GM12891 (cell line): ENCODE measurements at regions not wholly inside any gene's neighbourhood (a gene's known extent, or its start where the extent isn't known, plus 50 kb on each side); places are given as distances from the start of the nearest gene placed in this dataset.
"Not testable (repeated sequence)": the region's sequence is repeated elsewhere in the genome, so short reads cannot be mapped to it uniquely, and the experiment has no call there.

Experiments used
- POLR2A ChIP-seq: IDR thresholded peaks from 2 replicates; pipeline ENCODE4 v1.6.1; 2011; ENCODE audit warnings: low read depth, low read length, control low read depth
- POLR2AphosphoS5 ChIP-seq: IDR thresholded peaks from 2 replicates; pipeline ENCODE4 v1.6.1; 2011; ENCODE audit warnings: low read depth, low read length, control low read depth
- POU2F2 ChIP-seq: IDR thresholded peaks from 2 replicates; pipeline ENCODE4 v1.6.1; 2011; ENCODE audit warnings: low read depth, mild to moderate bottlenecking, control low read depth, low read length, moderate library complexity
- SPI1 ChIP-seq: IDR thresholded peaks from 2 replicates; pipeline ENCODE4 v1.6.1; 2011; ENCODE audit warnings: low read depth, low read length, control low read depth
- TAF1 ChIP-seq: IDR thresholded peaks from 2 replicates; pipeline ENCODE4 v1.6.1; 2011; ENCODE audit warnings: low read depth, low read length, control low read depth

DNA sequence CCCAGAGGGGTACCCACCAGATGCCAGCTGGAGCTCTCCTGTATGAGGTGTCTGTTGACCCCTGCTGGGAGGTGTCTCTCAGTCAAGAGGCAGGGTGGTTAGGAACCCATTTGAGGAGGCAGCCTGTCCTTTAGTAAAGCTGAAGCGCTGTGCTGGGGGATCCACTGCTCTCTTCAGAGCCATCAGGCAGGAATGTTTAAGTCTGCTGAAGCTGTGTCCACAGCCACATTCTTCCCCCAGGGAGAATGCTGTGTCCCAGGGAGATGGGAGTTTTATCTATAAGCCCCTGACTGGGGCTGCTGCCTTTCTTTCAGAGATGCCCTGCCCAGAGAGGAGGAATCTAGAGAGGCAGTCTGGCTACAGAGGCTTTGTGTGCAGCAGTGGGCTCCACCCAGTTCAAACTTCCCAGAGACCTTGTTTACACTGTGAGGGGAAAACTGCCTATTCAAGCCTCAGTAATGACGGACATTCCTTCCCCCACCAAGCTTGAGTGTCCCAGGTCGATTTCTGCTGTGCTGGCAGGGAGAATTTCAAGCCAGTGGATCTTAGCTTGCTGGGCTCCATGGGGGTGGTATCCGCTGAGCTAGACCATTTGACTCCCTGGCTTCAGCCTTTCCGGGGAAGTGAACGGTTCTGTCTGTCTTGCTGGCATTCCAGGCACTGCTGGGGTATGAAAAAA, 133.8 kb downstream of the LEPR start:
- TF ChIP-seq POLR2A, POLR2AphosphoS5, TAF1, POU2F2, SPI1: not testable (repeated sequence)
